Mucosa of rectum (tissue), 2 donors: ENCODE measurements at regions not wholly inside any gene's neighbourhood (a gene's known extent, or its start where the extent isn't known, plus 50 kb on each side); places are given as distances from the start of the nearest gene placed in this dataset.

Source experiments
- H3K27ac ChIP-seq, 2 donors: one replicate each; pipeline ENCODE4 v1.7.0; 2013; ENCODE audit warnings: inconsistent platforms in 2 of 2, low read depth in 2 of 2, low read length in 2 of 2
- H3K27me3 ChIP-seq, 2 donors: one replicate each; pipeline ENCODE4 v1.7.0; 2013; ENCODE audit warnings: low read length in 2 of 2; ENCODE audit not compliant: control insufficient read depth in 2 of 2, insufficient read depth in 2 of 2
- H3K36me3 ChIP-seq, 2 donors: one replicate each; pipeline ENCODE4 v1.7.0; 2013; ENCODE audit warnings: low read length in 2 of 2; ENCODE audit not compliant: control insufficient read depth in 2 of 2, insufficient read depth in 2 of 2
- H3K4me1 ChIP-seq, 2 donors: one replicate each; pipeline ENCODE4 v1.7.0; 2013; ENCODE audit warnings: low read length in 2 of 2, mild to moderate bottlenecking in 1 of 2; ENCODE audit not compliant: control insufficient read depth in 2 of 2, insufficient read depth in 2 of 2
- H3K4me3 ChIP-seq, 2 donors: one replicate each; pipeline ENCODE4 v1.7.0; 2013; ENCODE audit warnings: low read length in 2 of 2
- H3K9ac ChIP-seq, 2 donors: one replicate each; pipeline ENCODE4 v1.7.0; 2013; ENCODE audit warnings: low read length in 2 of 2, low read depth in 1 of 2, mild to moderate bottlenecking in 1 of 2
- H3K9me3 ChIP-seq, 2 donors: one replicate each; pipeline ENCODE4 v1.7.0; 2013; ENCODE audit warnings: low read length in 2 of 2; ENCODE audit not compliant: control insufficient read depth in 2 of 2
- donor health status: healthy.
- donor health status: Normal muscosa, but diverticular disease.

GRCh38 chr1:38347446-38348175, 301.0 kb upstream of the POU3F1 start:
- no peaks in the 10 kb centered on the region for H3K27me3 ChIP-seq
- H3K9ac ChIP-seq: no peak overlapping the region
- H3K4me3 ChIP-seq: no peak overlapping the region
- no peak overlapping the region for H3K27ac ChIP-seq
- H3K9me3 ChIP-seq: no peaks in the 10 kb centered on the region
- no peaks in the 10 kb centered on the region for H3K4me1 ChIP-seq
- no peaks in the 10 kb centered on the region for H3K36me3 ChIP-seq

- Histone ChIP-seq H3K4me3 (no peak overlapping the region), H3K4me1 (no peaks in the 10 kb centered on the region), H3K9ac (no peak overlapping the region), H3K27me3 (no peaks in the 10 kb centered on the region), H3K36me3 (no peaks in the 10 kb centered on the region), H3K27ac (no peak overlapping the region), H3K9me3 (no peaks in the 10 kb centered on the region)
Observed at GRCh38 chr1:38344716-38345115, 298.1 kb upstream of the POU3F1 start.

GRCh38 chr1:38341694-38342093, 295.1 kb upstream of the POU3F1 start:
- Histone ChIP-seq H3K27me3 (peaks cover 2 to 12% of the 10 kb centered on the region in 2 donors), H3K36me3 (no peaks in the 10 kb centered on the region), H3K4me1 (no peaks in the 10 kb centered on the region), H3K27ac (no peak overlapping the region), H3K9me3 (no peaks in the 10 kb centered on the region), H3K4me3 (no peak overlapping the region), H3K9ac (no peak overlapping the region)

GRCh38 chr1:38340409-38340808, 293.8 kb upstream of the POU3F1 start:
- Histone ChIP-seq H3K9me3 (no peaks in the 10 kb centered on the region), H3K36me3 (no peaks in the 10 kb centered on the region), H3K4me3 (no peak overlapping the region), H3K9ac (no peak overlapping the region), H3K27me3 (peaks cover 2 to 12% of the 10 kb centered on the region in 2 donors), H3K27ac (no peak overlapping the region), H3K4me1 (no peaks in the 10 kb centered on the region)

GRCh38 chr1:38337711-38338110, 291.1 kb upstream of the POU3F1 start:
- Histone ChIP-seq H3K36me3 (no peaks in the 10 kb centered on the region), H3K9ac (no peak overlapping the region), H3K27me3 (peaks cover 5 to 16% of the 10 kb centered on the region in 2 donors), H3K9me3 (no peaks in the 10 kb centered on the region), H3K4me1 (no peaks in the 10 kb centered on the region), H3K27ac (no peak overlapping the region), H3K4me3 (no peak overlapping the region)

GRCh38 chr1:38336961-38337360, 290.4 kb upstream of the POU3F1 start:
- no peak overlapping the region for H3K4me3 ChIP-seq
- no peaks in the 10 kb centered on the region for H3K9me3 ChIP-seq
- no peak overlapping the region for H3K9ac ChIP-seq
- H3K36me3 ChIP-seq: no peaks in the 10 kb centered on the region
- no peak overlapping the region for H3K27ac ChIP-seq
- no peaks in the 10 kb centered on the region for H3K4me1 ChIP-seq
- peaks cover 5 to 16% of the 10 kb centered on the region in 2 donors for H3K27me3 ChIP-seq

GRCh38 chr1:38336301-38336923, 289.8 kb upstream of the POU3F1 start:
- Histone ChIP-seq H3K27ac (no peak overlapping the region), H3K27me3 (peaks cover 5 to 16% of the 10 kb centered on the region in 2 donors)

GRCh38 chr1:38334930-38335592, 288.5 kb upstream of the POU3F1 start:
- H3K9me3 ChIP-seq: no peaks in the 10 kb centered on the region
- no peak overlapping the region for H3K27ac ChIP-seq
- H3K36me3 ChIP-seq: no peaks in the 10 kb centered on the region
- no peaks in the 10 kb centered on the region for H3K4me1 ChIP-seq
- H3K4me3 ChIP-seq: no peak overlapping the region
- H3K27me3 ChIP-seq: peaks cover 5 to 16% of the 10 kb centered on the region in 2 donors
- H3K9ac ChIP-seq: no peak overlapping the region

More at GRCh38 chr1:38336301-38336923, 289.8 kb upstream of the POU3F1 start:
- Histone ChIP-seq H3K4me3 (no peak overlapping the region), H3K36me3 (no peaks in the 10 kb centered on the region), H3K9ac (no peak overlapping the region), H3K9me3 (no peaks in the 10 kb centered on the region), H3K4me1 (no peaks in the 10 kb centered on the region)

GRCh38 chr1:38332649-38333310, 286.2 kb upstream of the POU3F1 start:
- no peaks in the 10 kb centered on the region for H3K4me1 ChIP-seq
- no peaks in the 10 kb centered on the region for H3K9me3 ChIP-seq
- H3K27ac ChIP-seq: no peak overlapping the region
- no peak overlapping the region for H3K4me3 ChIP-seq
- no peak overlapping the region for H3K9ac ChIP-seq
- H3K27me3 ChIP-seq: peaks cover 7 to 14% of the 10 kb centered on the region in 2 donors
- H3K36me3 ChIP-seq: no peaks in the 10 kb centered on the region
